OCI-LY7 (cell line): ENCODE measurements at regions not wholly inside any gene's neighbourhood (a gene's known extent, or its start where the extent isn't known, plus 50 kb on each side); places are given as distances from the start of the nearest gene placed in this dataset.

ENCODE experiments used
- EZH2phosphoT487 ChIP-seq: fragments of 200-600 bp; sonication (generic); IDR thresholded peaks from 2 replicates; pipeline ENCODE4 v1.6.1; 2018; ENCODE audit warnings: low read depth, borderline replicate concordance, mild to moderate bottlenecking, mixed run types, antibody characterized with exemption, low read length, moderate library complexity, mixed read lengths
- TF ChIP-seq, protein P1 (sequence below): fragments of 200-600 bp; sonication (generic); conservative IDR thresholded peaks from 2 replicates; pipeline ENCODE4 v1.5.1; 2014; ENCODE audit warnings: mild to moderate bottlenecking, antibody characterized with exemption, low read length, moderate library complexity, mixed read lengths

DNA sequence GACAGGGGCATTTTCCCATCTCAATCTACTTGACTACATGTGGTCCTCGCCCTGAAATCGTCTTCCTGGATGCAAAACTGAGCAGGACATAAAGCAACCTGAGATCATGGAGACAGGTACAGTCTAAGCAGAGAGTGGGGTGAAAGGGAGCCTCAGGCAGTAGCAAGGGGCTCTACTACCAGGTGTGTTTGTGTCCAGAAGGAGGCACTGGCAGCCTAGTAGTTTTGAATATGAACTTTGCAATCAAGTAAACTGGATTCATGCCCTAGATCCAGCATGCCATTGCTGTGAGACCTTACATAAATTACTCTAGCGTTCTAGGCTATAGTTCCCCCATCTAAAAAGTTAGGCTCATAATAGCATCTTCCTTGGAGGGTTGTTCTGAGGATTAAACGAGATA, 147.4 kb downstream of the TXNL1 start:
- TF ChIP-seq EZH2phosphoT487, result no peak
- TF ChIP-seq, protein P1, sequence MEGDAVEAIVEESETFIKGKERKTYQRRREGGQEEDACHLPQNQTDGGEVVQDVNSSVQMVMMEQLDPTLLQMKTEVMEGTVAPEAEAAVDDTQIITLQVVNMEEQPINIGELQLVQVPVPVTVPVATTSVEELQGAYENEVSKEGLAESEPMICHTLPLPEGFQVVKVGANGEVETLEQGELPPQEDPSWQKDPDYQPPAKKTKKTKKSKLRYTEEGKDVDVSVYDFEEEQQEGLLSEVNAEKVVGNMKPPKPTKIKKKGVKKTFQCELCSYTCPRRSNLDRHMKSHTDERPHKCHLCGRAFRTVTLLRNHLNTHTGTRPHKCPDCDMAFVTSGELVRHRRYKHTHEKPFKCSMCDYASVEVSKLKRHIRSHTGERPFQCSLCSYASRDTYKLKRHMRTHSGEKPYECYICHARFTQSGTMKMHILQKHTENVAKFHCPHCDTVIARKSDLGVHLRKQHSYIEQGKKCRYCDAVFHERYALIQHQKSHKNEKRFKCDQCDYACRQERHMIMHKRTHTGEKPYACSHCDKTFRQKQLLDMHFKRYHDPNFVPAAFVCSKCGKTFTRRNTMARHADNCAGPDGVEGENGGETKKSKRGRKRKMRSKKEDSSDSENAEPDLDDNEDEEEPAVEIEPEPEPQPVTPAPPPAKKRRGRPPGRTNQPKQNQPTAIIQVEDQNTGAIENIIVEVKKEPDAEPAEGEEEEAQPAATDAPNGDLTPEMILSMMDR, result no peak
